Nephron progenitor cell (in vitro differentiated cells): ENCODE measurements at regions not wholly inside any gene's neighbourhood (a gene's known extent, or its start where the extent isn't known, plus 50 kb on each side); places are given as distances from the start of the nearest gene placed in this dataset.

Experiments used
- DNase-seq: peaks from one replicate; pipeline ENCODE4 v3.0.0; 2021
- H3K27ac Mint-ChIP-seq: 2 replicates; pipeline ENCODE4 v1.8.0; 2021; ENCODE audit warnings: mild to moderate bottlenecking, moderate library complexity, mixed read lengths
- H3K27me3 Mint-ChIP-seq: 2 replicates; pipeline ENCODE4 v1.8.0; 2021; ENCODE audit warnings: mild to moderate bottlenecking, low read depth, mixed read lengths; ENCODE audit not compliant: poor library complexity
- H3K36me3 Mint-ChIP-seq: 2 replicates; pipeline ENCODE4 v1.8.0; 2021; ENCODE audit warnings: low read depth, mixed read lengths
- H3K4me1 Mint-ChIP-seq: 2 replicates; pipeline ENCODE4 v1.8.0; 2021; ENCODE audit warnings: mixed read lengths
- H3K4me3 Mint-ChIP-seq: 2 replicates; pipeline ENCODE4 v1.8.0; 2021; ENCODE audit warnings: mild to moderate bottlenecking, moderate library complexity, mixed read lengths
- H3K9me3 Mint-ChIP-seq: 2 replicates; pipeline ENCODE4 v1.8.0; 2021; ENCODE audit warnings: mild to moderate bottlenecking, moderate library complexity, mixed read lengths
- CTCF ChIP-seq: fragments of 200-600 bp; sonication (generic); IDR thresholded peaks from 2 replicates; pipeline ENCODE4 v1.5.0; 2021; ENCODE audit warnings: antibody characterized with exemption

- H3K9me3 Mint-ChIP-seq: peaks cover under 1% of the 10 kb centered on the region
- no peaks in the 10 kb centered on the region for H3K36me3 Mint-ChIP-seq
- TF ChIP-seq CTCF: no peak
- peaks cover 16% of the 10 kb centered on the region for H3K4me1 Mint-ChIP-seq
- no peak for DNase-seq
- H3K4me3 Mint-ChIP-seq: no peak overlapping the region
- H3K27me3 Mint-ChIP-seq: no peaks in the 10 kb centered on the region
- peak overlapping the region; percentile 32 for H3K27ac Mint-ChIP-seq
Measured at GRCh38 chr1:116819081-116819480, 64.9 kb downstream of the CD2 start.

- H3K27ac Mint-ChIP-seq: peak overlapping the region; percentile 57
- H3K36me3 Mint-ChIP-seq: no peaks in the 10 kb centered on the region
- peaks cover 28% of the 10 kb centered on the region for H3K4me1 Mint-ChIP-seq
- H3K4me3 Mint-ChIP-seq: no peak overlapping the region
- DNase-seq: no peak
- H3K27me3 Mint-ChIP-seq: no peaks in the 10 kb centered on the region
- no peak for TF ChIP-seq CTCF
- H3K9me3 Mint-ChIP-seq: no peaks in the 10 kb centered on the region
Measured at GRCh38 chr1:116820369-116820768, 66.1 kb downstream of the CD2 start.

- Mint-ChIP-seq H3K27me3 (peaks cover 4% of the 10 kb centered on the region), H3K9me3 (no peaks in the 10 kb centered on the region), H3K27ac (no peak overlapping the region), H3K4me3 (no peak overlapping the region), H3K4me1 (peaks cover 42% of the 10 kb centered on the region), H3K36me3 (no peaks in the 10 kb centered on the region)
- TF ChIP-seq CTCF: no peak
- no peak for DNase-seq
Measured at GRCh38 chr1:116821763-116822162, 67.5 kb downstream of the CD2 start.

- Mint-ChIP-seq H3K27ac (peak overlapping the region; percentile 93), H3K27me3 (peaks cover 4% of the 10 kb centered on the region), H3K9me3 (no peaks in the 10 kb centered on the region), H3K4me1 (peaks cover 65% of the 10 kb centered on the region), H3K36me3 (no peaks in the 10 kb centered on the region), H3K4me3 (peak overlapping the region; percentile 66)
- no peak for TF ChIP-seq CTCF
- no peak for DNase-seq
Measured at GRCh38 chr1:116824631-116825206, 70.5 kb downstream of the CD2 start.

- H3K4me3 Mint-ChIP-seq: peak overlapping the region; percentile 66
- peak overlapping the region; percentile 93 for H3K27ac Mint-ChIP-seq
- no peak for TF ChIP-seq CTCF
- H3K36me3 Mint-ChIP-seq: no peaks in the 10 kb centered on the region
- H3K9me3 Mint-ChIP-seq: no peaks in the 10 kb centered on the region
- peaks cover 62% of the 10 kb centered on the region for H3K4me1 Mint-ChIP-seq
- peaks cover 4% of the 10 kb centered on the region for H3K27me3 Mint-ChIP-seq
- peak; percentile 24 for DNase-seq
Measured at GRCh38 chr1:116825207-116825719, 71.0 kb downstream of the CD2 start.
